ENCODE measurements at regions not wholly inside any gene's neighbourhood (a gene's known extent, or its start where the extent isn't known, plus 50 kb on each side); places are given as distances from the start of the nearest gene placed in this dataset.

DNA sequence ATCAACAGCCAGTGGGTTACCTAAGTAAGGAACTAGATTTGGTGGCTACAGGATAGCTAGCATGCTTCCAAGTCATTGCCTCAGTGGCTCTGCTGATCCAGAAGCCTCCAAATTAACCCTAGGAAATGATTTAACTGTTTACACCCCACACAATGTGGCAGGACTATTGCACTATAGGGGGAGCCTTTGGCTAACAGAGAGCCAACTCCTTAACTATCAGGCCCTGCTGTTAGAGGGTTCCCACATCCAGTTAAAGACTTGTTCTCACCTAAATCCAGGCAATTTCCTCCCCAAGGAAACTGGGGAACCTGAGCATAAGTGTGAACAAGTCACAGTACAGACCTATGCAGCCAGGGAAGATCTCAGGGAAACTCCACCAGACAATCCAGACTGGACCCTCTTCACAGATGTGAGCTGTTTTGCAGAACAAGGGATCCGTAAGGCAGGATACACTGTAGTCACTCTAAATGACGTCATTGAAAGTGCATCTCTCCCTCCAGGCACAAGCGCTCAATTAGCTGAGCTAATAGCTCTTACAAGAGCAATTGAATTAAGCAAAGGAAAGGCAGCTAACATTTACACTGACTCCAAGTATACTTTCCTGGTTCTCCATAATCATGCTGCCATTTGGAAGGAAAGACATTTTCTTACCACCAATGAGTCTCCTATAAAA is 185.3 kb upstream of the SPOCK3 start:
- DNase-seq (ENCODE audit: low spot score), result no peak
- POLR2A ChIA-PET (ENCODE audit: low non-redundant PET), result no interaction called here
- TF ChIP-seq, protein P1, sequence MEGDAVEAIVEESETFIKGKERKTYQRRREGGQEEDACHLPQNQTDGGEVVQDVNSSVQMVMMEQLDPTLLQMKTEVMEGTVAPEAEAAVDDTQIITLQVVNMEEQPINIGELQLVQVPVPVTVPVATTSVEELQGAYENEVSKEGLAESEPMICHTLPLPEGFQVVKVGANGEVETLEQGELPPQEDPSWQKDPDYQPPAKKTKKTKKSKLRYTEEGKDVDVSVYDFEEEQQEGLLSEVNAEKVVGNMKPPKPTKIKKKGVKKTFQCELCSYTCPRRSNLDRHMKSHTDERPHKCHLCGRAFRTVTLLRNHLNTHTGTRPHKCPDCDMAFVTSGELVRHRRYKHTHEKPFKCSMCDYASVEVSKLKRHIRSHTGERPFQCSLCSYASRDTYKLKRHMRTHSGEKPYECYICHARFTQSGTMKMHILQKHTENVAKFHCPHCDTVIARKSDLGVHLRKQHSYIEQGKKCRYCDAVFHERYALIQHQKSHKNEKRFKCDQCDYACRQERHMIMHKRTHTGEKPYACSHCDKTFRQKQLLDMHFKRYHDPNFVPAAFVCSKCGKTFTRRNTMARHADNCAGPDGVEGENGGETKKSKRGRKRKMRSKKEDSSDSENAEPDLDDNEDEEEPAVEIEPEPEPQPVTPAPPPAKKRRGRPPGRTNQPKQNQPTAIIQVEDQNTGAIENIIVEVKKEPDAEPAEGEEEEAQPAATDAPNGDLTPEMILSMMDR (conservative IDR thresholded peaks at IDR 0.05; ENCODE audit: low read depth), result no peak
- H3K27ac ChIP-seq, result no peak overlapping the region
- CTCF ChIA-PET, result no interaction called here

DNA sequence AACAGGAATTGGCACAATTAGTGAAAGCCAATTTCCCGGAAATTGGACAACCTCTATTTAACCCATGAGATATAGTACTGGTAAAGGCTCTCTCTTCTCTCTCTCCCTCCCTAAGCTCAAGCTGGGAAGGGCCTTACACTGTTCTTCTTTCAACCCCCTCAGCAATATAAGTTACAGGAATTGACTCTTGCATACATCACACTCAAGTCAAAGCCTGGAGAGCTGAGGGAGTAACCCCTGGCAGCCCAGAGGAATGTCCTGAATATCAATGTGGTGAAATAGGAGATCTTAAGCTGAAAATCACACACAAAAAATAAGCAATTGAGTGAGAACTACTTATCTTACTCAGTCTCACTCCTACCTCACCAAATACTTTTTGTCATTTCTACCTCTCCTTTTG is 186.9 kb upstream of the SPOCK3 start:
- no peak for DNase-seq (ENCODE audit: low spot score)
- CTCF ChIA-PET, result no interaction called here

DNA sequence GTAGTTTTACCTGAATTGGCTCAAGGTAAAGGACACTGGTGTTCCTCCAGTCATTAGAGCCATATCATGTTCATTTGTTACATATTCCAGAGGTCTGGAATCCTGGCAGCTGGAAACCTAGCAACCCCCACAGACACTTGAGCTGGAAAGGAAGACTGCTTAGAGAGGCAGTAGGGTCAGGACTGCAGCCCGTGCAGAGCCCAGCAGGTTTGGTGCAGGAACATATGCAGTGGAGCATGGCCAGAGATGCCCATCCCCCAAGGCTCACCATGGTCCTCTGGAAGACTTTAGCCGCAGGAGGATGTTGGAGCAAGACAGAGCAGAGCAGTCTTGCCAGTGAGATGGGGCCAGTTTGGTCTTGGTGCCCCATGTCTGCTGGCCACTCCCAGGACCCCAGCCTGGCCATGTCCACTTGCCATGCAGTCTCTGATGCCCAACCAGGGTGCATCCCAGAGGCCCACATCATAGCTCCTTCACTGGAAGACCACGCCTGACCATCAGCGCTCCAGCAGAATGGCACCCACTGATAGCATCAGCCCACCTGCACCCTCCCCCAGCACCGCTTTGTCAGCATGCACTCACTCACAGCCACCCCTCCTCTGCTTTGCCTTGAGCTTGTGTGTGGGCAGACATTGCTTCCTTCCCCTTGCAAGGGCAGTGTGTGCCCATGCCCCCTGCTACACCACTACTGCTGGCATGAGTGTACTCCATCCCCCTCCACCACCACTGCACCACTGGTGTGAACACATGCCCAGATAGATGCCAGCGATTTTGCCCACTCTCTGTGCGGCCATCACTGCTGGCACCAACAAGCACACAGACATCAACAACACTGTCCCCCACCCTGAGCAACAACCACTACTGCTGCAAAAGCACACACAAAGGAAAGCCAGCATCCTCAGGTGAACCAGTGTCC is 190.3 kb upstream of the SPOCK3 start:
- ChIA-PET POLR2A (ENCODE audit: low non-redundant PET) (no interaction called here), CTCF (no interaction called here)
- H3K27ac ChIP-seq, result no peak overlapping the region
- no peak for DNase-seq (ENCODE audit: low spot score)
- TF ChIP-seq, protein P1 (conservative IDR thresholded peaks at IDR 0.05; ENCODE audit: low read depth), result no peak

More for the DNA sequence above, 186.9 kb upstream of the SPOCK3 start:
- TF ChIP-seq, protein P1 (conservative IDR thresholded peaks at IDR 0.05; ENCODE audit: low read depth), result no peak
- POLR2A ChIA-PET (ENCODE audit: low non-redundant PET), result no interaction called here
- H3K27ac ChIP-seq, result no peak overlapping the region

DNA sequence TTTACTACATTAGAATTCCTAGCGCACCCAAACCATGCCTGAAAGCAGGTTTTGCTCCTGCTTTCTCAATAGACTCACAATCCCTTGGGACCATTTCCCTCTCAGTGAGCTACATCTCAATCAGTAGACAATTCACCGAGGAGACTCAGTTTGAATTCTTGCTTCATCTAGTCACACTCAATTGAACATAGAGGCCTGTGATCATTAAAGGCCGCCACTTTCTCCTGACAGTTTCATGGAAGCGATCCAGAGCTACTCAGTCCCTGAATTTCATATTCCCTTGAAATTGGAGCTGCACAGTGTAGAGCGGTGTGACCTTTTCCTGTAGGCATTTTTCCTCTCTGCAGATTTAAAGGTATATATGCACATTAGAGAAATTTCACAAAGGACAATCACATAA is 193.9 kb upstream of the SPOCK3 start:
- ChIA-PET POLR2A (ENCODE audit: low non-redundant PET) (no interaction called here), CTCF (no interaction called here)
- TF ChIP-seq, protein P1 (conservative IDR thresholded peaks at IDR 0.05; ENCODE audit: low read depth), result no peak
- H3K27ac ChIP-seq, result no peak overlapping the region
- no peak for DNase-seq (ENCODE audit: low spot score)

DNA sequence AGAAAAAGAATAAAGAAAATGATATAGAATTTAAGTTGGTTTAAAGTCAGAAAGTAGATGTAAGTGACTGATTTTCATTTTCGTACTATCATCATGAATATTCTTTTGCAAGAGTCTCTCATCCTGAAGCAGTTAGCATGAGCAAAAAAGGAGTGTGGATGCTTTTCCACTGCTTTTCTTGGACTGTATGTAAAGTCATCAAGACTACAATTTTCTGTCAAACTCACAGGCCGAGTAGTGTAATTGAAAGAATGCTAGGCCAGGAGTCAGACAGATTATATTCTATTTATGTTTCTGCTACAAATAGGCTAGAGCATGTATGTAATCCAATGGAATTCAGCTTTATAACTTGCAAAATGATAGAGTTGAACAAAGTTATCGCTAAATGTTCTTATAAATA is 197.1 kb upstream of the SPOCK3 start:
- POLR2A ChIA-PET (ENCODE audit: low non-redundant PET), result no interaction called here
- CTCF ChIA-PET, result no interaction called here
- H3K27ac ChIP-seq, result no peak overlapping the region
- no peak for DNase-seq (ENCODE audit: low spot score)
- TF ChIP-seq, protein P1 (conservative IDR thresholded peaks at IDR 0.05; ENCODE audit: low read depth), result no peak

DNA sequence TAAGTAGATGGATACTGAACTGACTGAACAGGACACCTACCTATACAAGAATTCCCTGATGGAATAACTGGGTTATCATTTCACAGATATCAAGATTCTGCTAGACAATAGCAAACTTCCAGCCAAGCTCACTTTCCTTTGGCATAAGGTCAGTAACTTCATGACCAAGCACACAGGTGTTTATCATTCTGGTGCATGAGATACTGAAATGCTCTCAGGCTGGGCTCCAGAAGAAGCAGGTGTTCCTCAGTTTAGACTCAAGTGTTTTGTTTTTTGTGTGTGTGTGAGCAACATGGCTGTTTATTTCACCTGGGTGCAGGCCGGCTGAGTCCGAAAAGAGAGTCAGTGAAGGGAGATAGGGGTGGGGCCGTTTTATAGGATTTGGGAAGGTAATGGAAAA is 201.5 kb upstream of the SPOCK3 start:
- no peak overlapping the region for H3K27ac ChIP-seq
- no peak for DNase-seq (ENCODE audit: low spot score)
- ChIA-PET CTCF (no interaction called here), POLR2A (ENCODE audit: low non-redundant PET) (no interaction called here)
- TF ChIP-seq, protein P1 (conservative IDR thresholded peaks at IDR 0.05; ENCODE audit: low read depth), result no peak
